ENCODE measurements at regions not wholly inside any gene's neighbourhood (a gene's known extent, or its start where the extent isn't known, plus 50 kb on each side); places are given as distances from the start of the nearest gene placed in this dataset.

- no peak for DNase-seq (ENCODE audit: low spot score)
Observed at GRCh38 chr7:30212701-30213111, 71.7 kb upstream of the ZNRF2 start.

GRCh38 chr7:30213637-30214036 lies 70.8 kb upstream of the ZNRF2 start:
- DNase-seq (ENCODE audit: low spot score) = no peak

- DNase-seq (ENCODE audit: low spot score) = no peak
Observed at GRCh38 chr7:30214651-30215137, 69.7 kb upstream of the ZNRF2 start.

DNA sequence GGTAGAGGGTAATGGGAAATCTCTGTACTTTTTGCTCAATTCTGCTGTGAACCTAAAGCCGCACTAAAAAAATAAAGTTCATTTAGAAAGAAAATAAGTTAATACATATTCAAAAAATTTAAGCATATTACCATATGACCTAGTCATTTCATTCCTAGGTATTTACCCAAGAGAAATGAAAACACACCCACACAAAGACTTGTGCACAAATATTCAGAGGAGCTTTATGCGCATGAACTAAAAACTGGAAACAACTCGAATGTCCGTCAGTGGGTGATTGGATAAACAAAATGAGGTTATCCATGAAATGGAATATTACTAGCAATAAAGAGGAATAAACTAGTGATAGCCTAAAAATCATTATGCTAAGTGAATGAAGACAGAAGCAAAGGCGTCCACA lies 62.6 kb upstream of the ZNRF2 start:
- DNase-seq (ENCODE audit: low spot score) = no peak

DNA sequence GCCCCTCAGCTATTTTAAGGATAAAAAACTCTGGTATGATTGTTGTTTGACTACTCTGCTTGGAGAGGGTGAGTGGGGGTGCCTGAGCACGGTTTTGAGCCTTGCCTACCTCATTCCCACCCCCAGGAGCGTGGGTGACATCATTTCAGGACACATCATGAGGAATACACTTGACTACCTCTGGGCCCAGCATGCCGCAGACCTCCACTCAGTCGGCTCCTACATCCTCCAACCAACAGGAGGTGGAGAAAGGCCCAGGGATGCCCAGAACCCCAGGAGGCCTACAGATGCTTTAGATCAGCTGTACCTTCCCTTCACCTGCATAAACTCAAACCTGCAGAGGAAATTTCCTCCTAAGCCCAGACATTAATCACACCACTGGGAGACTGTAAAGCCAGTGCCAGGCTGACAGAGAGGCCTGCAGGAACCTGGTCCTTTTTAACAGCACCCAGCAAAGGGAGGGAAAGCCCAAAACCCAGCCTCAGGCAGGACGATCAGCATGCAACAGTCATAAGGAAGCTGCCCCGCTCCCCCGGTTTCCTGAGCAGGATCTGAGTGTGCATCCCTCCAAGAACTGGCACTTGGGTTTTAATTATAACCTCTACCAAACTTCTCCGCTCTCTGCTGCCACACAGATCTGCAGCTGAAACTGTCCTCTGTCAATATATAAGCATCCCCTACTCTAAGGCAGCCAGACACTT lies 61.7 kb upstream of the ZNRF2 start:
- no peak for DNase-seq (ENCODE audit: low spot score)

DNA sequence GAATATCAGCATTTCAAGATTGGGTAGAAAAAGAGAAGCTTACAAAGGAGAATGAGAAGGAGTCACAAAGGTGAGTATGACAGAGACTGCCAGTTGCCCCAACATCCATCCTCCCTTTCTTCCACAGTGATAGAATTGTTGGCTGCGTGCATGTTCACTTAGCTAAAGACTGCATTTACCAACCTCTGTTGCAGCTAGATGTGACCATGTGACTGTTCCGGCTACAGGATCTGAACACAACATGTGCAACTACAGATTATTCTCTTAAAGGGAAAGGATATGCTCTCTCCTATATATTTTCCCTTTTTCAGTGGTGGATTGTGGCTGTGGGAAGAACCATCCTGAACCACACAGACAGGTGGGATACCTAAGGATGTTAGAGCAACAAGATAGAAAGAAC lies 60.5 kb upstream of the ZNRF2 start:
- DNase-seq (ENCODE audit: low spot score) = no peak

GRCh38 chr7:30224511-30225062 lies 59.8 kb upstream of the ZNRF2 start:
- no peak for DNase-seq (ENCODE audit: low spot score)

GRCh38 chr7:30225863-30226613 lies 58.4 kb upstream of the ZNRF2 start:
- no peak for DNase-seq (ENCODE audit: low spot score)

DNA sequence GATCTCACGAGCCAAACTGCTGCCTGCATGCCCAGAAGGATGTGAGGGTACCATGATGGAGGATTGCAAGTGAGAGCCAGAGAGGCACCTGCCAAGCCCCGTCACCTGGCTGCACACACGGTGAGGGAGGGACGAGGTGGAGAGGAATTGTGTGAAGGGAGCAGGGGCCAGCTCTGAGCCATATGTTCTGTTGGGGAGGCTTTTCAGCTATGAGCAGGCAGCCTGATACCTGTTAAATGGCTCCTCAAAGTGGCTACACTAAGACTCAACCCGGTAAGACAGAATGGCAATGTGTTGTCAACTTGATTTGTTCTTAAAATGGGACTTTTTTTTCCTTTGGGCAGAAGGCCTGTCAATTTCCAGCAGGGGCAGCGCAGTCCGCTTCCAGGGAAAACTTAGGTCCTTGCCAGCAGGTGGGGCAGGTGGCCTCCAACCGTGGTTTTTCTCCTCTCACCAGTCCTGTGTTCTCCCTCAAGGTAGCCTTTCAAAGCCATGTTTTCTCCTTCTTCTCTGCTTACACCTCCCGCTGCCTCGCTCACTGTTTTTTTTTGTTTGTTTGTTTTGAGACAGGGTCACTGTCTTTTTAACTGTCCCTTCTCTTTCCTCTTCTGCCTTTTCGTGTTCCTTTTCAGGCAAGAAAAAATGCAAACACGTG lies 57.7 kb upstream of the ZNRF2 start:
- peak; percentile 50 for DNase-seq (ENCODE audit: low spot score)

DNA sequence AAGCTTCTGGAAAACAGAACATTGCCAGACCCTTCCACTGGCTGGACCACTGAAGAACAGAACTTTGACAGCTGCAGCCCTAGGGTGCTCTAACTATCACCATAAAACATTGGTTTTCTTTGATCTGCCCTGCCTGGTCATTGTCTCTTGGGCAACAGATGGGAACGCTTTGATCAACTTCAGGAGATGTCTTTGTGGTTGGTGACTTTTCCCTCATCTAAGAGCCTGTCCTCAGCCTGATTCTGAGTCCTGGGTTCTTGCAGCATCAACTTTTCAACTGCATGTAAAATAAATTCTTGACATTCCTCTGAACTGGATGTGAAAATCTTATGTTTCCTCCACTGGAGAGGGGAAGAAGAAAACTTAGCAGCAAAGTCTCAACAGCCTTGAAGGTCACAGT lies 53.1 kb upstream of the ZNRF2 start:
- no peak for DNase-seq (ENCODE audit: low spot score)

DNA sequence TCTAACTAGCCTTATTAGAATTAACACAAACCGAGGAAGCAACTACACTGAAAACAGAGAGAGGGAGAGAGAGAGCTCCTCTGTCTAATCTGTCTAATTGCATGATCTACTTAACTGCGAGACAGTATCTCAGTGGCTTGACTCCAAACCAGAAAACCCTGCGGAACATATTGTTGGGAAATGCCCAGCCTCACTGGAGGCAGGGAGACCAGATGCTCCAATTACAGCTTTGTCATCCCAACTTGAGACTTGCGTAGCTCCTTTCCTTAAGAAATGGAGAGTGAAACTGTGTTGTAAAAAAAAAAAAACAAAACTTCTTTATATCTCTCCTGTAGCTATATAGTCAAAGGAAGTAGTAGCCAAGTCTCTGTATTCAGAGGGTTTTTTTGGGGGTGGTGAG lies 52.0 kb upstream of the ZNRF2 start:
- DNase-seq (ENCODE audit: low spot score) = no peak
